ENCODE measurements at regions not wholly inside any gene's neighbourhood (a gene's known extent, or its start where the extent isn't known, plus 50 kb on each side); places are given as distances from the start of the nearest gene placed in this dataset.
A peak's percentile ranks its signal among the peaks of the same experiment; 100 is the strongest.

DNA sequence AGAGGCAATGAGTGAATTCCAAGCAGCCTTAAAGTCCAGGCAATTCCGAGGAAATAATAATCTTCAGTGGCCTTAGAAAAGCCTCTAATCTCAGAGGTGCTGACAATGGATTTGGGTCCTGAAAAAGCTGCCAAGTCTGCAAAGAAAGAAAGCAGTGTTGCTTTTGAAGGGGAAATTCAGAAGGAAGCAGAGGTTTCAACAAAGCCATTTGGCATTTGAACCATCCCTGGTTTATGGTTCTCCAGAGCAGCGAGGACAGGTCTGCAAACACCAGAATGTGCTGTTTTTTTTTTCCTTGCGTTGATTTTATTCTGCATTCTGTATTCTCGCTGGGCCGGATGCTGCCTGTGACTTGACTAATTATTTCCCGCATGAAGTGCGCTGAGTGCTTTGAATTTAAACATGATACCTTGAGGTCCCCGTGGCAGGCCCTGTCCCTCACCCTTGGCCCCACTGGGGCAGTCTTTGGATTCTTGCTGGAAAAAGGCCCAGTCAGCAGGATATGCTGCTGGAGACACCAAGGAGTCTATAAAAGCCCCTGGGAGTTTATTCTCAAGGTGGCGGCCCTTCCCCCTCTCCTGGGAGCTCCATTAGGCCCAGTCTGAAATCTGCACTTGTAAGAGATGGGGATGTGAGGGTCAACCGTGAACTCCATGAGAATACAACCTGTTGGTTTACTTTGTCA is 338.3 kb downstream of the HAPSTR1 start:
- H3K79me2 ChIP-seq (ENCODE audit: low read length): no peaks in the 10 kb centered on the region
- no peak for DNase-seq
- no peaks in the 10 kb centered on the region for H4K20me1 ChIP-seq (ENCODE audit: insufficient read depth, low read depth, low read length)
- no peaks in the 10 kb centered on the region for H3K9me3 ChIP-seq (ENCODE audit: low read length)
- H3K9ac ChIP-seq (ENCODE audit: low read length): no peak overlapping the region
- H3K4me3 ChIP-seq (ENCODE audit: low read length): no peak overlapping the region
- H3K27ac ChIP-seq (ENCODE audit: low read length): no peak overlapping the region
- H3K36me3 ChIP-seq (ENCODE audit: insufficient read depth, low read length): no peaks in the 10 kb centered on the region
- H3K4me2 ChIP-seq (ENCODE audit: low read depth, low read length, poor library complexity, severe bottlenecking): no peak overlapping the region
- H2AFZ ChIP-seq (ENCODE audit: low read length): no peak overlapping the region
- H3K4me1 ChIP-seq (ENCODE audit: low read length): no peaks in the 10 kb centered on the region
- H3K9me2 ChIP-seq (replicated peaks; ENCODE audit: insufficient read depth, low read length): no peaks in the 10 kb centered on the region
- no peaks in the 10 kb centered on the region for H3K27me3 ChIP-seq (ENCODE audit: low read length)

DNA sequence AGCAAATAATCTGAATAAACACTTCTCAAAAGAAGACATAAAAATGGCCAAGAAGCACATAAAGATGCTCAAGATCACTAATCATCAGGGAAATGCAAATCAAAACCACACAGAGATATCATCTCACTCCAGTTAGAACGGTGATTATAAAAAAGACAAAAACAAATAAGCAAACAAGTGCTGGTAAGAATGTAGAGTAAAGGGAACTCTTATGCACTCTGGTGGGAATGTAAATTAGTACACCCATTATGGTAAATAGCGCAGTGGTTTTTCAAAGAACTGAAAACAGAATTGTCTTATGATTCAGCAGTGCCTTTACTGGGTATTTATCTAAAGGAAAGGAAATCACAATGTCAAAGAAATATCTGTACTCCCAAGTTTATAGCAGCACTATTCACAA is 343.2 kb downstream of the HAPSTR1 start:
- H2AFZ ChIP-seq (ENCODE audit: low read length): no peak overlapping the region
- H3K27ac ChIP-seq (ENCODE audit: low read length): no peak overlapping the region
- no peaks in the 10 kb centered on the region for H3K9me3 ChIP-seq (ENCODE audit: low read length)

DNA sequence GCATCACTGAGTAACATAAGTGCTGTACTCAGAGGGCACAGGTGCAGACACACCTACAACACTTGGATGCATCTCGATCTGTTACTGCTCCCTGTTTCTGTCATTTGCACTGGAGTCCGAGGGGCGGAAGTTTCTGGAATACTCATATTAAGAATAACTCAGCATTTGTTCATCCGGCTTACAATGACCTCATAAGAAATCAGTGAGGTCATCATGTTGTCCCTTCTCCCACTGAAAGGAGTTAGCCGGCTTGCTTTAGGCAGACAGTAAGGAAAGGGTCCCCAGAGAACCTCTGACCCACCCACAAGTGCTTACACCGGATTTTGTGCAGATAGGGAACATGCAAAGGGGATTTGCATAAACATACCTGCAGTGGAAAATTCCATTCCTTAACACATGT is 344.7 kb downstream of the HAPSTR1 start:
- H3K9ac ChIP-seq (ENCODE audit: low read length): no peak overlapping the region
- no peaks in the 10 kb centered on the region for H4K20me1 ChIP-seq (ENCODE audit: insufficient read depth, low read depth, low read length)
- no peak overlapping the region for H2AFZ ChIP-seq (ENCODE audit: low read length)
- no peak for DNase-seq
- no peak overlapping the region for H3K4me2 ChIP-seq (ENCODE audit: low read depth, low read length, poor library complexity, severe bottlenecking)
- H3K9me2 ChIP-seq (replicated peaks; ENCODE audit: insufficient read depth, low read length): no peaks in the 10 kb centered on the region
- H3K79me2 ChIP-seq (ENCODE audit: low read length): no peaks in the 10 kb centered on the region
- no peak overlapping the region for H3K4me3 ChIP-seq (ENCODE audit: low read length)
- no peaks in the 10 kb centered on the region for H3K36me3 ChIP-seq (ENCODE audit: insufficient read depth, low read length)
- no peaks in the 10 kb centered on the region for H3K9me3 ChIP-seq (ENCODE audit: low read length)
- no peaks in the 10 kb centered on the region for H3K4me1 ChIP-seq (ENCODE audit: low read length)
- H3K27ac ChIP-seq (ENCODE audit: low read length): no peak overlapping the region
- no peaks in the 10 kb centered on the region for H3K27me3 ChIP-seq (ENCODE audit: low read length)

More for the DNA sequence above, 343.2 kb downstream of the HAPSTR1 start:
- H3K27me3 ChIP-seq (ENCODE audit: low read length): no peaks in the 10 kb centered on the region
- H3K9me2 ChIP-seq (replicated peaks; ENCODE audit: insufficient read depth, low read length): no peaks in the 10 kb centered on the region
- no peak overlapping the region for H3K4me2 ChIP-seq (ENCODE audit: low read depth, low read length, poor library complexity, severe bottlenecking)
- H3K9ac ChIP-seq (ENCODE audit: low read length): no peak overlapping the region
- H3K4me1 ChIP-seq (ENCODE audit: low read length): no peaks in the 10 kb centered on the region
- no peak overlapping the region for H3K4me3 ChIP-seq (ENCODE audit: low read length)
- H3K36me3 ChIP-seq (ENCODE audit: insufficient read depth, low read length): no peaks in the 10 kb centered on the region
- no peak for DNase-seq
- H4K20me1 ChIP-seq (ENCODE audit: insufficient read depth, low read depth, low read length): no peaks in the 10 kb centered on the region
- H3K79me2 ChIP-seq (ENCODE audit: low read length): no peaks in the 10 kb centered on the region

DNA sequence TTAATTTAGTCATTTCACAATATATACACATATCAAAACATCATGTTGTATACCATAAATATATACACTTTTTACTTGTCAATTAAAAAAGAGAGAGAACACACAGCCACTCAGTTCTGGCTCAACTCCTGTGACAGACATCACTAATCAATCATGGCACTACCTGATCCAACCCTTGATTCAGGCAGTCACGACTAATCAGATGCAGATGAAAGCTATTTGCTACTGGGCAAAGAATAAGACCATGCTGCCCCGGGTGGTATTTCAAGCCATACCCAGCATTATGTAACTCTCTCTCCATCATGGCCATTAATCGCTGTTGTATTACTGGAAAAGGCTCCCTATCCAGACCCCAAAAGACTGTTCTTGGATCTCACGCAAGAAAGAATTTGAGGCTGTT is 345.7 kb downstream of the HAPSTR1 start:
- H2AFZ ChIP-seq (ENCODE audit: low read length): no peak overlapping the region
- no peak overlapping the region for H3K4me2 ChIP-seq (ENCODE audit: low read depth, low read length, poor library complexity, severe bottlenecking)
- H3K9me3 ChIP-seq (ENCODE audit: low read length): no peaks in the 10 kb centered on the region
- H3K36me3 ChIP-seq (ENCODE audit: insufficient read depth, low read length): no peaks in the 10 kb centered on the region
- no peaks in the 10 kb centered on the region for H3K79me2 ChIP-seq (ENCODE audit: low read length)
- H3K4me3 ChIP-seq (ENCODE audit: low read length): no peak overlapping the region
- no peak overlapping the region for H3K9ac ChIP-seq (ENCODE audit: low read length)
- H3K4me1 ChIP-seq (ENCODE audit: low read length): no peaks in the 10 kb centered on the region
- H3K27me3 ChIP-seq (ENCODE audit: low read length): no peaks in the 10 kb centered on the region
- H4K20me1 ChIP-seq (ENCODE audit: insufficient read depth, low read depth, low read length): no peaks in the 10 kb centered on the region
- H3K9me2 ChIP-seq (replicated peaks; ENCODE audit: insufficient read depth, low read length): no peaks in the 10 kb centered on the region
- peak; percentile 70 for DNase-seq
- H3K27ac ChIP-seq (ENCODE audit: low read length): no peak overlapping the region

DNA sequence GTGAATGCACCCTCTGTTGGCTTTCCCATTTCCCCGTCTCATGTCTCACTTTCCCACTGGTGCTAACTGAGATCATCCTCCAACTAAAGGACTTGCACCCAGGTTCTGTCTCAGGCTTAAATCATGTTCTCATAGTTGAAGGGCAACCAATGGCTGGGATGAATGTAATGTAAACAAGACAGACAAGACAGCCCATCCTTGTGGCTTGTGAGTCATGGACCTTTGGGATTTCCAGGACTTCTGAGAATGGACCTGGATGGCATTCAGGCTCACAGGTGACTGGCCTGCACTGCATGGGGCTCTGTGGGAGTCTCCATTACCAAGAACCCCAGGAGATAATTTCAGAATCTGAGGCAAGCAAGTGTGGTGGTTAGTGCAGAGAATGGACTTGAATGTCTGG is 347.5 kb downstream of the HAPSTR1 start:
- DNase-seq: no peak
- no peak overlapping the region for H3K4me2 ChIP-seq (ENCODE audit: low read depth, low read length, poor library complexity, severe bottlenecking)
- H3K4me3 ChIP-seq (ENCODE audit: low read length): no peak overlapping the region
- no peaks in the 10 kb centered on the region for H3K9me2 ChIP-seq (replicated peaks; ENCODE audit: insufficient read depth, low read length)
- no peaks in the 10 kb centered on the region for H3K36me3 ChIP-seq (ENCODE audit: insufficient read depth, low read length)
- H3K9me3 ChIP-seq (ENCODE audit: low read length): no peaks in the 10 kb centered on the region
- H2AFZ ChIP-seq (ENCODE audit: low read length): no peak overlapping the region
- no peak overlapping the region for H3K9ac ChIP-seq (ENCODE audit: low read length)
- H3K79me2 ChIP-seq (ENCODE audit: low read length): no peaks in the 10 kb centered on the region
- no peaks in the 10 kb centered on the region for H3K4me1 ChIP-seq (ENCODE audit: low read length)
- H4K20me1 ChIP-seq (ENCODE audit: insufficient read depth, low read depth, low read length): no peaks in the 10 kb centered on the region
- H3K27ac ChIP-seq (ENCODE audit: low read length): no peak overlapping the region
- no peaks in the 10 kb centered on the region for H3K27me3 ChIP-seq (ENCODE audit: low read length)

DNA sequence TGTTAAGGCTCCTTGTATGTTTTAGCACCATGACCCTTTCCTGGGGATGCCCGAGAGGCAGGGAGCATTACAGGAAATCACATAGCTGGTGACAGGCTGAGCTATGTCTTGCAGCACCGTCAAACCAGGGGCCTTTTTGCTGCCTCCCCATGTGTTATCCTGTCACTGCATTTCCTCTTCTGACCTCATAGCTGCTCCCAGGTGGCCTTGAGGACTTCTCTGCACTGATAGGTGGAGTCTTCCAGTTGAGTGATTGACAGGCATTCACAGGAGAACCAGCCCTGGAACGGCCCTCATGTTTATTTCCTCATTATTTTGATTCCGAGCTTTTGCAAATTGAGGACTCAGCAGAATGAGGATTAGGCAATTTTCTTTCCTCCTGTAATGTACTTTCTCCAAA is 349.6 kb downstream of the HAPSTR1 start:
- Histone ChIP-seq H3K9me2 (replicated peaks; ENCODE audit: insufficient read depth, low read length) (no peaks in the 10 kb centered on the region), H2AFZ (ENCODE audit: low read length) (no peak overlapping the region), H3K27me3 (ENCODE audit: low read length) (no peaks in the 10 kb centered on the region), H3K79me2 (ENCODE audit: low read length) (no peaks in the 10 kb centered on the region), H3K9ac (ENCODE audit: low read length) (no peak overlapping the region), H3K36me3 (ENCODE audit: insufficient read depth, low read length) (no peaks in the 10 kb centered on the region), H3K4me3 (ENCODE audit: low read length) (no peak overlapping the region), H4K20me1 (ENCODE audit: insufficient read depth, low read depth, low read length) (no peaks in the 10 kb centered on the region), H3K4me2 (ENCODE audit: low read depth, low read length, poor library complexity, severe bottlenecking) (no peak overlapping the region), H3K9me3 (ENCODE audit: low read length) (no peaks in the 10 kb centered on the region), H3K4me1 (ENCODE audit: low read length) (no peaks in the 10 kb centered on the region), H3K27ac (ENCODE audit: low read length) (no peak overlapping the region)
- DNase-seq: no peak

DNA sequence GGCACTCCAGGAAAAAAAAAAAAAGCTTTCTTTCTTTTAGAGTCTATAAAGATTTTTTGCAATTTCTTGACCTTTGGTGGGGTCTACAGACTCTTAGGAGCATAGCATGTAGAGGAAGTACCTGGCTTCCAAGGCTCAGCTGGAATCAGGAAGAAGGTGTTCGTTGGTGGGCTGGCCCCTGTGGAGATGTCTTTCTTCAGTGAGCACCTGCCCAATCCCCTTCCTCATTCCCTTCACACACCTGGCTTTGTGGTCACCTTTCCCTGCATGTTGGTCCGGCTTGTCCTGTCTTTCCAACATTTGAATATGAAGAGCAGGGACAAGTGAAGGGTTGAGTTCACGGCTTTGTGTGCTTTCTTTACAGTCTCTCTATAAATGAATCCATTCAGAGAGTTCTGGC is 352.4 kb downstream of the HAPSTR1 start:
- no peak overlapping the region for H3K4me2 ChIP-seq (ENCODE audit: low read depth, low read length, poor library complexity, severe bottlenecking)
- no peak overlapping the region for H3K27ac ChIP-seq (ENCODE audit: low read length)
- H3K4me1 ChIP-seq (ENCODE audit: low read length): no peaks in the 10 kb centered on the region
- no peak overlapping the region for H3K9ac ChIP-seq (ENCODE audit: low read length)
- no peaks in the 10 kb centered on the region for H3K9me3 ChIP-seq (ENCODE audit: low read length)
- no peak overlapping the region for H2AFZ ChIP-seq (ENCODE audit: low read length)
- no peaks in the 10 kb centered on the region for H4K20me1 ChIP-seq (ENCODE audit: insufficient read depth, low read depth, low read length)
- no peak overlapping the region for H3K4me3 ChIP-seq (ENCODE audit: low read length)
- no peaks in the 10 kb centered on the region for H3K9me2 ChIP-seq (replicated peaks; ENCODE audit: insufficient read depth, low read length)
- no peaks in the 10 kb centered on the region for H3K27me3 ChIP-seq (ENCODE audit: low read length)
- no peaks in the 10 kb centered on the region for H3K36me3 ChIP-seq (ENCODE audit: insufficient read depth, low read length)
- no peaks in the 10 kb centered on the region for H3K79me2 ChIP-seq (ENCODE audit: low read length)
- no peak for DNase-seq

DNA sequence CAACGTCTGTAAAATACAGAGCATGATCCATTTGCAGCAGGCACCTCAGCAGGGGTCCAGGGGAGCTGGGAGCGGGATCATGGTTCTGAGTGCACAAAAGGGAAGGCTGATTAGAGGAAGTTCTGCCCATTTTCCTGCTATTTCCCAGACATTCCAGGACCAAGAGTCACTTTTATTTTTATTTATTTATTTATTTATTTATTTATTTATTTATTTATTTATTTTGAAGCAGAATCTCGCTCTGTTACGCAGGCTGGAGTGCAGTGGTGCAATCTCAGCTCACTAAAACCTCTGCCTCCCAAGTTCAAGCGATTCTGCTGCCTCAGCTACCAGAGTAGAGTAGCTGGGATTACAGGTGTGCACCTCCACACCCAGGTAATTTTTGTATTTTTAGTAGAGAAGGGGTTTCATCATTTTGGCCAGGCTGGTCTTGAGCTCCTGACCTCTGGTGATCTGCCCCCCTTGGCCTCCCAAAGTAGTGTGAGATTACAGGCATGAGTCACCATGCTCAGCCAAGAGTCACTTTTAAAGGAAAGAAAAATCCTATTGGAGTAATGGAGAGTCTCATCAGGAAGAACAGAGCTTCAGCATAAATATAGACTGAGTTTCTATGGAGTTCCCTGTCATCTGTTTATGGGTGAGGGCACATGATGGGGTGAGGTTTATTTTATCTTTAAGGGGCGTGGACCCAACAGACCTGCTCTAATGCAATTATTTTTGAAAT is 355.2 kb downstream of the HAPSTR1 start:
- Histone ChIP-seq H4K20me1 (ENCODE audit: insufficient read depth, low read depth, low read length) (no peaks in the 10 kb centered on the region), H3K9me2 (replicated peaks; ENCODE audit: insufficient read depth, low read length) (no peaks in the 10 kb centered on the region), H3K4me3 (ENCODE audit: low read length) (no peak overlapping the region), H3K36me3 (ENCODE audit: insufficient read depth, low read length) (no peaks in the 10 kb centered on the region), H3K4me1 (ENCODE audit: low read length) (no peaks in the 10 kb centered on the region), H3K9me3 (ENCODE audit: low read length) (no peaks in the 10 kb centered on the region), H3K27ac (ENCODE audit: low read length) (no peak overlapping the region), H2AFZ (ENCODE audit: low read length) (no peak overlapping the region), H3K79me2 (ENCODE audit: low read length) (no peaks in the 10 kb centered on the region), H3K4me2 (ENCODE audit: low read depth, low read length, poor library complexity, severe bottlenecking) (no peak overlapping the region), H3K9ac (ENCODE audit: low read length) (no peak overlapping the region), H3K27me3 (ENCODE audit: low read length) (no peaks in the 10 kb centered on the region)
- no peak for DNase-seq
